Thyroid gland (tissue), 4 donors: ENCODE measurements at regions not wholly inside any gene's neighbourhood (a gene's known extent, or its start where the extent isn't known, plus 50 kb on each side); places are given as distances from the start of the nearest gene placed in this dataset.

Experiments
- DNase-seq, 2 donors: peaks; one replicate each; pipeline ENCODE4 v3.0.0-alpha.2; 2019
- H3K27ac ChIP-seq, 3 donors: fragments of 200-600 bp; sonication (generic); 1 replicate in 2 of 3; 2 replicates in 1 of 3; pipeline ENCODE4 v1.5.1; 2016 to 2019; ENCODE audit warnings: mild to moderate bottlenecking in 1 of 3, moderate library complexity in 1 of 3
- H3K27me3 ChIP-seq: fragments of 200-600 bp; sonication (generic); one replicate; pipeline ENCODE4 v1.5.1; 2019
- H3K36me3 ChIP-seq, 2 donors: fragments of 200-600 bp; sonication (generic); one replicate each; pipeline ENCODE4 v1.5.1; 2016 to 2019
- H3K4me1 ChIP-seq, 2 donors: fragments of 200-600 bp; sonication (generic); one replicate each; pipeline ENCODE4 v1.5.1; 2017 to 2019
- H3K4me3 ChIP-seq, 3 donors: fragments of 200-600 bp; sonication (generic); replicated peaks in 1 of 3; 1 replicate in 2 of 3; 2 replicates in 1 of 3; pipeline ENCODE4 v1.5.1; 2016; ENCODE audit warnings: mild to moderate bottlenecking in 1 of 3
- H3K9me3 ChIP-seq: fragments of 200-600 bp; sonication (generic); one replicate; pipeline ENCODE4 v1.5.1; 2017
- POLR2A ChIP-seq, 2 donors: fragments of 450-650 bp; IDR thresholded peaks; one replicate each; pipeline ENCODE4 v1.6.1; 2017; ENCODE audit warnings: antibody characterized with exemption in 2 of 2, mild to moderate bottlenecking in 2 of 2, moderate library complexity in 1 of 2
- WGBS, 2 donors: methylation state at CpG; one replicate each; pipeline ENCODE4 v1.1.5; 2017; 5-methylcytosine and 5-hydroxymethylcytosine counted together
- intact Hi-C: fragments of 100-400 bp; cut with DNase I; formaldehyde crosslinking; loops from one replicate; pipeline ENCODE4 v1.15.1; 2023
- TF ChIP-seq, protein P1 (sequence below), 6 experiments: fragments of 200-600 bp in 3 of 6; fragments of 450-650 bp in 3 of 6; sonication (generic) in 3 of 6; IDR thresholded peaks; one replicate each; pipeline ENCODE4 v1.5.1; 2016 to 2019; ENCODE audit warnings: antibody characterized with exemption in 6 of 6, mild to moderate bottlenecking in 2 of 6, inconsistent platforms in 1 of 6, moderate library complexity in 1 of 6

DNA sequence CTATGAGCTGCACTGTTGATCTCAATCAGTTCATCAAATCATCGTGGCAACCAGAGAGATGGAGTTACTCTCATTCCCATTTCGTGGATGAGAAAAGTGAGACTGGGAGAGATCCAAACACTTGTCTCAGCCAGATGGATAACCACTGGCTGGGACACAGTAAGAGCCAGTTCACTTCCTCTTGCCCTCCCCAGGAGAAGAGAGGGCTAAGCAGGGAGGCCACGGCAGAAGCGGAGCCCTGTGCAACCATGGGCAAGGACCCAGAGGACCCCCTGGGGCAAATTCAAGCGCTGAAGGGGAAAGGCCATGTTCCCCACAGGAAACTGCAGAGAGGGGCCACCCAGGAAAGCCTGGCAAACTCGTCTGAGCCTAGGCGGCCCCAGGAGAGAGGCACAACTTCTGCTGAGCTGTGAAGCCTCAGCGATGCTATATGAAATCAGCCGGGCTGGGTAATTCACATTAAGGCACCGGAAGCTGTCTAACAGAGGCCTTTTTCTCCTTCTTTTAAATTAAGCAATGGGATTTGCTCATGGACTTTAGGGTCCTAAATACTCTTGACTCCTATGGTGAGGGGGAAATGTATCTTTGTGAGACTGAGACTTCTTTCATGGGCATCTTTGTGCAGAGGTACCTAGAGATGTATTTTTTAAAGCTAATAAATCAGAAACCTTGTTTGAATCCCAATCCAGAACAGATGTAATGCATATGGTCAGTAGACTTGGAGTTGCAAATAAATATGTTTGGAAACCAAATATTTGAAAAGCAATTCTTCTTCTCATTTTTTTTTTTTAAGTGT lies 137.1 kb upstream of the SMIM23 start:
- DNase-seq = no peak
- TF ChIP-seq, protein P1, sequence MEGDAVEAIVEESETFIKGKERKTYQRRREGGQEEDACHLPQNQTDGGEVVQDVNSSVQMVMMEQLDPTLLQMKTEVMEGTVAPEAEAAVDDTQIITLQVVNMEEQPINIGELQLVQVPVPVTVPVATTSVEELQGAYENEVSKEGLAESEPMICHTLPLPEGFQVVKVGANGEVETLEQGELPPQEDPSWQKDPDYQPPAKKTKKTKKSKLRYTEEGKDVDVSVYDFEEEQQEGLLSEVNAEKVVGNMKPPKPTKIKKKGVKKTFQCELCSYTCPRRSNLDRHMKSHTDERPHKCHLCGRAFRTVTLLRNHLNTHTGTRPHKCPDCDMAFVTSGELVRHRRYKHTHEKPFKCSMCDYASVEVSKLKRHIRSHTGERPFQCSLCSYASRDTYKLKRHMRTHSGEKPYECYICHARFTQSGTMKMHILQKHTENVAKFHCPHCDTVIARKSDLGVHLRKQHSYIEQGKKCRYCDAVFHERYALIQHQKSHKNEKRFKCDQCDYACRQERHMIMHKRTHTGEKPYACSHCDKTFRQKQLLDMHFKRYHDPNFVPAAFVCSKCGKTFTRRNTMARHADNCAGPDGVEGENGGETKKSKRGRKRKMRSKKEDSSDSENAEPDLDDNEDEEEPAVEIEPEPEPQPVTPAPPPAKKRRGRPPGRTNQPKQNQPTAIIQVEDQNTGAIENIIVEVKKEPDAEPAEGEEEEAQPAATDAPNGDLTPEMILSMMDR (IDR thresholded peaks at IDR 0.05) = no peak
- TF ChIP-seq POLR2A (IDR thresholded peaks at IDR 0.05) = no peak
- H3K36me3 ChIP-seq = no peaks in the 10 kb centered on the region
- no peaks in the 10 kb centered on the region for H3K27me3 ChIP-seq
- H3K9me3 ChIP-seq = no peaks in the 10 kb centered on the region
- no peaks in the 10 kb centered on the region for H3K4me1 ChIP-seq
- WGBS, 2 donors = 77 to 80% methylated on average over 10 of the region's 10 CpGs
- H3K27ac ChIP-seq = no peak overlapping the region
- H3K4me3 ChIP-seq = no peak overlapping the region
- intact Hi-C loops = no loop called here

DNA sequence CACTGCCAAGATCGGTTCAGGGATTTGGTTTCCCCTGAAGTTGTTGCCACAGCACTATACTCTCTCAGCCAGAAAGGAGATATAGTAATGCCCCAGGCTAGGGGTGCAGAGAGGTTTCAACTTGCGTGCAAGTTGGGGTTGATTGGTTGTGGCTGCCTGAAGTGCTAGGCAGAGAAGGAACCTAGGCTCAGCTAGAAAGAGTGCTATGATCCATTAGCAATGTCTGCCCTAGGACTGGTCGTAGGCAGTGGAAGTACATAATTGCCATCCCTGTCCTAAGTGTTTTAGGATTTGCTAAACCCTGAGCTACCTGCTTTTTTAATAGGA lies 136.6 kb upstream of the SMIM23 start:
- no peak for TF ChIP-seq POLR2A (IDR thresholded peaks at IDR 0.05)
- TF ChIP-seq, protein P1 (IDR thresholded peaks at IDR 0.05) = no peak
- Histone ChIP-seq H3K4me1 (no peaks in the 10 kb centered on the region), H3K9me3 (no peaks in the 10 kb centered on the region), H3K36me3 (no peaks in the 10 kb centered on the region), H3K27ac (no peak overlapping the region), H3K27me3 (no peaks in the 10 kb centered on the region), H3K4me3 (no peak overlapping the region)
- WGBS, 2 donors = 81 to 85% methylated on average over 3 of the region's 3 CpGs
- no peak for DNase-seq
- intact Hi-C loops = no loop called here

DNA sequence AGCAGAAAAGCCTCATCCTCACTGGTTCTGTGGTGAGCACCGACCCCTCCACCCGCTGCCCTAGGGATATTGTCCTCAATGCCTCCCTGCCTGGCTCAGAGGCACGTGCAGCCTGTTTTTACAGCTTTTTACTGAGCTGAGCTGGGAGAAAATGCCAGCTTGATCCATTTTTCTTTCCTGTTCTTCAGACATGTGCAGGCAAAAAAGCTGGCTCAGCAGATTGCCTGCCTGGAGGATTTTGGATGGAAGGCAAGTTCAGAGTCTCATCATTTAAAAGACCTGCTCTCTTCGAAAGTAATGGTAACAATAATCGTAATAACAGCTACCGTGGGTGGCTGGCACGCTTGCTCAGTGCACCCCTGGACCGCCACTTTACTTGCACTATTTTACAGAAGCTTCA lies 135.0 kb upstream of the SMIM23 start:
- no peak for DNase-seq
- H3K4me3 ChIP-seq = no peak overlapping the region
- H3K27ac ChIP-seq = no peak overlapping the region
- H3K36me3 ChIP-seq = no peaks in the 10 kb centered on the region
- H3K9me3 ChIP-seq = no peaks in the 10 kb centered on the region
- 66 to 75% methylated on average over 8 of the region's 8 CpGs for WGBS, 2 donors
- intact Hi-C loops = no loop called here
- TF ChIP-seq, protein P1 (IDR thresholded peaks at IDR 0.05) = no peak
- no peak for TF ChIP-seq POLR2A (IDR thresholded peaks at IDR 0.05)
- H3K4me1 ChIP-seq = no peaks in the 10 kb centered on the region
- H3K27me3 ChIP-seq = no peaks in the 10 kb centered on the region

DNA sequence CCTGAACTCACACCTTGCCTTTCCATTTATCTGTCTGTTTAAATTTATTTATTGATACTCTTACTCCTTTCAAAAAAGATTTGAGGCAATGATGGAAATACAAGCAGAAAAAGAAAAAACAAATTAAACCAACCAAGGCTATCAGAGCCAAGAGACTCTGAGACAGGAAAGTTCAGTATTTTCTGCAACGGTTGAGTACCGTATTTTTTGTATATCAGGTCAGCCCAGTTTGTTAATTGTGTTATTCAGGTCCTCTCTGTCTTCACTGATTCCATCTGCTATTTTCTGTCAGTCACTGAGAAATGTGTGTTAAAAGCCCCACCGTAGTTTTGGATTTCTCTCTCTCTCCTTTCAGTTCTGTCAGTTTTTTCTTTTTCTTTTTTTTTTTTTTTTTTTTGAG lies 134.5 kb upstream of the SMIM23 start:
- H3K4me1 ChIP-seq = no peaks in the 10 kb centered on the region
- TF ChIP-seq, protein P1 (IDR thresholded peaks at IDR 0.05) = no peak
- TF ChIP-seq POLR2A (IDR thresholded peaks at IDR 0.05) = no peak
- no peaks in the 10 kb centered on the region for H3K27me3 ChIP-seq
- no peak for DNase-seq
- no peaks in the 10 kb centered on the region for H3K9me3 ChIP-seq
- 41 to 58% methylated on average over 3 of the region's 3 CpGs for WGBS, 2 donors
- H3K27ac ChIP-seq = no peak overlapping the region
- no peaks in the 10 kb centered on the region for H3K36me3 ChIP-seq
- intact Hi-C loops = no loop called here
- H3K4me3 ChIP-seq = no peak overlapping the region

DNA sequence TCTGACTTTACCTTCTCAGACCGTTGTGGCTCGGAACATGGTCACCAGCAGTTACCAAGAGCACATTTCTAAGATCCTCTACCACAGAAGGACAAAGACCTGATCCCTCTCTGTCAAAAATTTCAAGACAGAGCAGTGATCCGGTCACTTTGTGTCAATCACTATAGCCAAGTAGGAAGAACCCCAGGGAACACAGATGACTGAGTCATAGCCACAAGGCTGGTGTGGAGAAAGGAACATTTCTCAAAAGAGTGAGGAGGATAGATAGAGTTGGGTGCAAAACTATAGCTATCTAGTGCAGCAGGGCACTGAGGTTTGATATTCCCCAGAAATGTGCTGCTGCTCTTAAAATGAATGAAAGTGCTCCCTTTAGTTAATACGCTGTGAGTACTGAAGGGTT lies 130.7 kb upstream of the SMIM23 start:
- no peaks in the 10 kb centered on the region for H3K27me3 ChIP-seq

More for the DNA sequence above, 130.7 kb upstream of the SMIM23 start:
- Histone ChIP-seq H3K9me3 (no peaks in the 10 kb centered on the region), H3K27ac (no peak overlapping the region), H3K36me3 (no peaks in the 10 kb centered on the region), H3K4me3 (no peak overlapping the region), H3K4me1 (no peaks in the 10 kb centered on the region)
- intact Hi-C loops = no loop called here
- TF ChIP-seq, protein P1 (IDR thresholded peaks at IDR 0.05) = no peak
- no peak for TF ChIP-seq POLR2A (IDR thresholded peaks at IDR 0.05)
- no peak for DNase-seq
- WGBS, 2 donors = 49 to 95% methylated on average over 4 of the region's 4 CpGs
